HepG2 (cell line): ENCODE measurements at regions not wholly inside any gene's neighbourhood (a gene's known extent, or its start where the extent isn't known, plus 50 kb on each side); places are given as distances from the start of the nearest gene placed in this dataset.

Experiments used
- ATAC-seq: fragments of 200-7000 bp; cut with Tn5 transposase; 3 replicates; pipeline ENCODE4 v1.9.1; 2020; ENCODE audit warnings: mild to moderate bottlenecking, moderate library complexity
- BruUV-seq: library from RNA; stranded (reverse); fragments of 400-500 nt; replicated peaks from 2 replicates; lab custom pipeline; 2021; lab: Mats Ljungman, UMichigan
- CTCF ChIA-PET: fragments of 300-600 bp; formaldehyde crosslinking; extraction: SDS; loops from one replicate; lab custom pipeline; 2021; ENCODE audit warnings: low total read pairs, inconsistent platforms, low intra/inter-chr PET ratio; lab: Yijun Ruan, JAX
- POLR2A ChIA-PET: fragments of 350-600 bp; sonication (Branson Sonifier 250); formaldehyde crosslinking; loops from one replicate; lab custom pipeline; 2020; ENCODE audit warnings: antibody characterized with exemption, inconsistent platforms; lab: Yijun Ruan, JAX
- DNase-seq: peaks from one replicate; pipeline ENCODE4 v3.0.0-alpha.2; 2015; ENCODE audit warnings: low spot score
- FAIRE-seq: peaks from 3 replicates; lab custom pipeline; 2011; peaks lifted over from hg19 to GRCh38; lab: Jason Lieb, UNC
- H2AFZ ChIP-seq: one replicate; pipeline ENCODE4 v1.6.1; 2011; ENCODE audit warnings: low read length, inconsistent platforms
- H3K27ac ChIP-seq: fragments of 300-600 bp; 3 replicates; pipeline ENCODE4 v1.8.0; 2011; ENCODE audit warnings: mixed run types, mild to moderate bottlenecking, mixed read lengths, low read length, inconsistent platforms; ENCODE audit not compliant: insufficient read depth; ENCODE audit errors: extremely low read length
- H3K27me3 ChIP-seq, 2 experiments: fragments of 200-600 bp in 1 of 2; 2 replicates in 1 of 2; 3 replicates in 1 of 2; pipeline versions ENCODE4 v1.6.0 to v1.8.0; 2011; ENCODE audit warnings: low read length in 2 of 2, mild to moderate bottlenecking in 2 of 2, moderate library complexity in 2 of 2, inconsistent platforms in 1 of 2; ENCODE audit not compliant: insufficient read depth in 2 of 2, control insufficient read depth in 1 of 2
- H3K36me3 ChIP-seq, 2 experiments: fragments of 200-600 bp in 1 of 2; replicated peaks in 1 of 2; 2 replicates in 1 of 2; 3 replicates in 1 of 2; pipeline versions ENCODE4 v1.5.1 to v1.8.0; 2011; ENCODE audit warnings: low read length in 2 of 2, inconsistent platforms in 1 of 2; ENCODE audit not compliant: insufficient read depth in 2 of 2, control insufficient read depth in 1 of 2
- H3K4me1 ChIP-seq: 2 replicates; pipeline ENCODE4 v1.5.1; 2012; ENCODE audit warnings: low read length, inconsistent platforms; ENCODE audit not compliant: insufficient read depth
- H3K4me2 ChIP-seq: 2 replicates; pipeline ENCODE4 v1.6.0; 2011; ENCODE audit warnings: low read depth, low read length, inconsistent platforms
- H3K4me3 ChIP-seq, 3 experiments: fragments of 200-600 bp in 1 of 3; sonication (generic), shearing (Covaris generic) in 1 of 3; replicated peaks in 1 of 3; 2 replicates each; pipeline ENCODE4 v1.5.1; 2011 to 2016; ENCODE audit warnings: low read length in 3 of 3, inconsistent platforms in 2 of 3, low read depth in 2 of 3, mild to moderate bottlenecking in 2 of 3, control low read depth in 1 of 3, mixed read lengths in 1 of 3; ENCODE audit not compliant: insufficient read depth in 1 of 3
- H3K79me2 ChIP-seq: one replicate; pipeline ENCODE4 v1.6.1; 2011; ENCODE audit warnings: low read length, inconsistent platforms; ENCODE audit not compliant: insufficient read depth
- H3K9ac ChIP-seq: 2 replicates; pipeline ENCODE4 v1.6.0; 2011; ENCODE audit warnings: mild to moderate bottlenecking, low read depth, low read length, inconsistent platforms; ENCODE audit not compliant: insufficient read depth
- H3K9me3 ChIP-seq: 2 replicates; pipeline ENCODE4 v1.5.1; 2012; ENCODE audit warnings: mild to moderate bottlenecking, low read length
- H4K20me1 ChIP-seq: 2 replicates; pipeline ENCODE4 v1.6.0; 2011; ENCODE audit warnings: inconsistent platforms, mild to moderate bottlenecking, low read length, moderate library complexity; ENCODE audit not compliant: insufficient read depth
- BRD4 ChIP-seq: sonication (generic); formaldehyde crosslinking; IDR thresholded peaks from 2 replicates; pipeline ENCODE4 v1.4.0; 2020; ENCODE audit warnings: missing genetic modification reagents
- HNF4A ChIP-seq: sonication (generic); formaldehyde crosslinking; IDR thresholded peaks from 2 replicates; pipeline ENCODE4 v1.4.0; 2020; ENCODE audit warnings: missing genetic modification reagents
- KDM2A ChIP-seq: sonication (generic); formaldehyde crosslinking; IDR thresholded peaks from 2 replicates; pipeline ENCODE4 v1.4.0; 2020; ENCODE audit warnings: low read depth, missing genetic modification reagents, borderline replicate concordance
- KLF12 ChIP-seq: sonication (generic); formaldehyde crosslinking; IDR thresholded peaks from 2 replicates; pipeline ENCODE4 v1.4.0; 2020; ENCODE audit warnings: missing genetic modification reagents, borderline replicate concordance
- ONECUT2 ChIP-seq: sonication (generic); formaldehyde crosslinking; IDR thresholded peaks from 2 replicates; pipeline ENCODE4 v1.4.0; 2020; ENCODE audit warnings: missing genetic modification reagents
- REXO4 ChIP-seq: sonication (generic); formaldehyde crosslinking; IDR thresholded peaks from 2 replicates; pipeline ENCODE4 v1.8.0; 2022; ENCODE audit warnings: missing genetic modification reagents, mild to moderate bottlenecking, borderline replicate concordance
- SKI ChIP-seq: fragments of 450-650 bp; IDR thresholded peaks from one replicate; pipeline ENCODE4 v1.6.1; 2018; ENCODE audit warnings: mild to moderate bottlenecking; ENCODE audit not compliant: partially characterized antibody
- ZNF136 ChIP-seq: sonication (generic); formaldehyde crosslinking; IDR thresholded peaks from 2 replicates; pipeline ENCODE4 v1.8.1; 2022; ENCODE audit warnings: low read depth, mild to moderate bottlenecking, moderate library complexity, missing genetic modification reagents
- ZNF143 ChIP-seq: sonication (generic); formaldehyde crosslinking; IDR thresholded peaks from 2 replicates; pipeline ENCODE4 v1.4.0; 2020; ENCODE audit warnings: missing genetic modification reagents
- ZNF367 ChIP-seq: sonication (generic); formaldehyde crosslinking; IDR thresholded peaks from 2 replicates; pipeline ENCODE4 v1.4.0; 2020; ENCODE audit warnings: missing genetic modification reagents, borderline replicate concordance
- ZNF382 ChIP-seq: sonication (generic); formaldehyde crosslinking; IDR thresholded peaks from 2 replicates; pipeline ENCODE4 v1.5.0; 2020; ENCODE audit warnings: missing genetic modification reagents, mild to moderate bottlenecking, borderline replicate concordance
- ZSCAN31 ChIP-seq: sonication (generic); formaldehyde crosslinking; IDR thresholded peaks from 2 replicates; pipeline ENCODE4 v1.5.0; 2020; ENCODE audit warnings: low read depth, mild to moderate bottlenecking, missing genetic modification reagents
- WGBS: methylation state at CpG from one replicate; pipeline ENCODE4 v1.1.6; 2017; ENCODE audit warnings: low lambda C conversion rate; 5-methylcytosine and 5-hydroxymethylcytosine counted together
- in situ Hi-C: cut with HindIII; loops from 2 replicates; pipeline ENCODE4 v1.10.0; 2017; ENCODE audit warnings: low pct_unique_long_range_greater_than_20kb; ENCODE audit not compliant: extremely low pct_ligation_motif_present
- intact Hi-C: fragments of 100-400 bp; cut with micrococcal nuclease; formaldehyde crosslinking; loops from one replicate; pipeline ENCODE4 v1.10.0; 2022; ENCODE audit not compliant: unreplicated experiment
- TF ChIP-seq, protein P1 (sequence below): sonication (generic); formaldehyde crosslinking; conservative IDR thresholded peaks from 2 replicates; pipeline ENCODE4 v1.4.0; 2020; ENCODE audit warnings: missing genetic modification reagents
- TF ChIP-seq, protein P2 (sequence below): sonication (generic); formaldehyde crosslinking; IDR thresholded peaks from 2 replicates; pipeline ENCODE4 v1.4.0; 2020; ENCODE audit warnings: mild to moderate bottlenecking, missing genetic modification reagents
- TF ChIP-seq, protein P3 (sequence below): sonication (generic); formaldehyde crosslinking; IDR thresholded peaks from 2 replicates; pipeline ENCODE4 v1.4.0; 2020; ENCODE audit warnings: missing genetic modification reagents, borderline replicate concordance

DNA sequence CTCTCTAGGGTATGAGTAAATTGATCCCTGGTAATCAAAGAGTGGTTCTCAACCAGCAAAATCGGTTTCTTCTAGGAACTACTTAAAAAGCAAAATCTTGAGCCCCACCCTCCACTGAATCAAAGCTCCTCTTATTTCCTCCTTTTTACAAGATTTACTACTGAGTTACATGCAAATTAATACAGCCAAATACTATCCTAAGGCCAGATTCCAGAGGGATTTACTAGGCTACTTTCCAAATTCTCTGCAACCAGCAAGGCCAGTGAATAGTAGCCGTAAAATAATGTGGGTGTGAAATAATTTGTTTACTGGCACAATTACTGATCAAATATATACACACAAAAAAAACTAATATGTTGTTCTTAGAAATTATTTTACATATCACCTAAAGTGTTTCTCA is 1583.8 kb downstream of the NCAM2 start (continued):
- TF ChIP-seq ONECUT2 = no peak
- no peak for TF ChIP-seq KDM2A (CRISPR knock-in tag)
- TF ChIP-seq, protein P1, sequence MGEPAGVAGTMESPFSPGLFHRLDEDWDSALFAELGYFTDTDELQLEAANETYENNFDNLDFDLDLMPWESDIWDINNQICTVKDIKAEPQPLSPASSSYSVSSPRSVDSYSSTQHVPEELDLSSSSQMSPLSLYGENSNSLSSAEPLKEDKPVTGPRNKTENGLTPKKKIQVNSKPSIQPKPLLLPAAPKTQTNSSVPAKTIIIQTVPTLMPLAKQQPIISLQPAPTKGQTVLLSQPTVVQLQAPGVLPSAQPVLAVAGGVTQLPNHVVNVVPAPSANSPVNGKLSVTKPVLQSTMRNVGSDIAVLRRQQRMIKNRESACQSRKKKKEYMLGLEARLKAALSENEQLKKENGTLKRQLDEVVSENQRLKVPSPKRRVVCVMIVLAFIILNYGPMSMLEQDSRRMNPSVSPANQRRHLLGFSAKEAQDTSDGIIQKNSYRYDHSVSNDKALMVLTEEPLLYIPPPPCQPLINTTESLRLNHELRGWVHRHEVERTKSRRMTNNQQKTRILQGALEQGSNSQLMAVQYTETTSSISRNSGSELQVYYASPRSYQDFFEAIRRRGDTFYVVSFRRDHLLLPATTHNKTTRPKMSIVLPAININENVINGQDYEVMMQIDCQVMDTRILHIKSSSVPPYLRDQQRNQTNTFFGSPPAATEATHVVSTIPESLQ (CRISPR knock-in tag) = no peak
- TF ChIP-seq BRD4 = no peak

DNA sequence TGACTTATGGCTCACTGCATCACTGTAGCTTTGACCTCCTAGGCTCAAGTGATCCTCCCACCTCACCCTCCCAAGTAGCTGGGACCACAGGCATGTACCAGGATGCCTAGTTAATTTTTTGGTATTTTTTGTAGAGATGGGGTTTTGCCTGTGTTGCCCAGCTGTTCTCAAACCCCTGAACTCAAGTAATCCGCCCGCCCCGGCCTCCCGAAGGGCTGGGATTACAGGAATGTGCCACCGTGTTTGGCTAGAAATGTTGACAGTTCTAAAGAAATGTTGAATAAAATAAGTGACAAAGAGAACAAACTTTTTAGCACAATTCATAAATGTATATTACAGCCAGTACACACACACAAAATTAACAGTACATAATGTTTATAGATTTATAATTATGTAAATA is 1586.1 kb downstream of the NCAM2 start:
- H4K20me1 ChIP-seq = no peaks in the 10 kb centered on the region
- DNase-seq = no peak

More for the DNA sequence above, 1586.1 kb downstream of the NCAM2 start:
- no peak overlapping the region for H3K4me3 ChIP-seq
- ATAC-seq (no peak), FAIRE-seq (no peak)
- POLR2A ChIA-PET = no interaction called here
- no TSS peak for BruUV-seq
- in situ Hi-C loops (no loop called here), intact Hi-C loops (no loop called here)
- no peak overlapping the region for H3K27ac ChIP-seq
- H3K36me3 ChIP-seq = no peaks in the 10 kb centered on the region
- 20% methylated on average over 5 of the region's 5 CpGs for WGBS
- TF ChIP-seq ZNF143 (CRISPR knock-in tag) (no peak), HNF4A (CRISPR knock-in tag) (no peak), ZSCAN31 (CRISPR knock-in tag) (no peak), ZNF382 (CRISPR knock-in tag) (no peak), REXO4 (CRISPR knock-in tag) (no peak), ZNF367 (CRISPR knock-in tag) (no peak), SKI (no peak), KLF12 (CRISPR knock-in tag) (no peak), ZNF136 (CRISPR knock-in tag) (no peak)
- TF ChIP-seq, protein P2, sequence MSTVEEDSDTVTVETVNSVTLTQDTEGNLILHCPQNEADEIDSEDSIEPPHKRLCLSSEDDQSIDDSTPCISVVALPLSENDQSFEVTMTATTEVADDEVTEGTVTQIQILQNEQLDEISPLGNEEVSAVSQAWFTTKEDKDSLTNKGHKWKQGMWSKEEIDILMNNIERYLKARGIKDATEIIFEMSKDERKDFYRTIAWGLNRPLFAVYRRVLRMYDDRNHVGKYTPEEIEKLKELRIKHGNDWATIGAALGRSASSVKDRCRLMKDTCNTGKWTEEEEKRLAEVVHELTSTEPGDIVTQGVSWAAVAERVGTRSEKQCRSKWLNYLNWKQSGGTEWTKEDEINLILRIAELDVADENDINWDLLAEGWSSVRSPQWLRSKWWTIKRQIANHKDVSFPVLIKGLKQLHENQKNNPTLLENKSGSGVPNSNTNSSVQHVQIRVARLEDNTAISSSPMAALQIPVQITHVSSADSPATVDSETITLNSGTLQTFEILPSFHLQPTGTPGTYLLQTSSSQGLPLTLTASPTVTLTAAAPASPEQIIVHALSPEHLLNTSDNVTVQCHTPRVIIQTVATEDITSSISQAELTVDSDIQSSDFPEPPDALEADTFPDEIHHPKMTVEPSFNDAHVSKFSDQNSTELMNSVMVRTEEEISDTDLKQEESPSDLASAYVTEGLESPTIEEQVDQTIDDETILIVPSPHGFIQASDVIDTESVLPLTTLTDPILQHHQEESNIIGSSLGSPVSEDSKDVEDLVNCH (CRISPR knock-in tag) = no peak
- TF ChIP-seq, protein P3, sequence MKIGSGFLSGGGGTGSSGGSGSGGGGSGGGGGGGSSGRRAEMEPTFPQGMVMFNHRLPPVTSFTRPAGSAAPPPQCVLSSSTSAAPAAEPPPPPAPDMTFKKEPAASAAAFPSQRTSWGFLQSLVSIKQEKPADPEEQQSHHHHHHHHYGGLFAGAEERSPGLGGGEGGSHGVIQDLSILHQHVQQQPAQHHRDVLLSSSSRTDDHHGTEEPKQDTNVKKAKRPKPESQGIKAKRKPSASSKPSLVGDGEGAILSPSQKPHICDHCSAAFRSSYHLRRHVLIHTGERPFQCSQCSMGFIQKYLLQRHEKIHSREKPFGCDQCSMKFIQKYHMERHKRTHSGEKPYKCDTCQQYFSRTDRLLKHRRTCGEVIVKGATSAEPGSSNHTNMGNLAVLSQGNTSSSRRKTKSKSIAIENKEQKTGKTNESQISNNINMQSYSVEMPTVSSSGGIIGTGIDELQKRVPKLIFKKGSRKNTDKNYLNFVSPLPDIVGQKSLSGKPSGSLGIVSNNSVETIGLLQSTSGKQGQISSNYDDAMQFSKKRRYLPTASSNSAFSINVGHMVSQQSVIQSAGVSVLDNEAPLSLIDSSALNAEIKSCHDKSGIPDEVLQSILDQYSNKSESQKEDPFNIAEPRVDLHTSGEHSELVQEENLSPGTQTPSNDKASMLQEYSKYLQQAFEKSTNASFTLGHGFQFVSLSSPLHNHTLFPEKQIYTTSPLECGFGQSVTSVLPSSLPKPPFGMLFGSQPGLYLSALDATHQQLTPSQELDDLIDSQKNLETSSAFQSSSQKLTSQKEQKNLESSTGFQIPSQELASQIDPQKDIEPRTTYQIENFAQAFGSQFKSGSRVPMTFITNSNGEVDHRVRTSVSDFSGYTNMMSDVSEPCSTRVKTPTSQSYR (CRISPR knock-in tag) = no peak
- peaks cover 81% of the 10 kb centered on the region for H3K9me3 ChIP-seq
- H3K9ac ChIP-seq = no peak overlapping the region
- no peak overlapping the region for H3K4me2 ChIP-seq
- H3K79me2 ChIP-seq = no peaks in the 10 kb centered on the region
- no peaks in the 10 kb centered on the region for H3K4me1 ChIP-seq
- H3K27me3 ChIP-seq = no peaks in the 10 kb centered on the region
- CTCF ChIA-PET = no interaction called here
- H2AFZ ChIP-seq = no peak overlapping the region
